Inferior parietal cortex (tissue), 1 donor: ENCODE measurements at regions not wholly inside any gene's neighbourhood (a gene's known extent, or its start where the extent isn't known, plus 50 kb on each side); places are given as distances from the start of the nearest gene placed in this dataset.
A peak's percentile ranks its signal among the peaks of the same experiment; 100 is the strongest.

ENCODE experiments used
- DNase-seq: peaks from one replicate; pipeline ENCODE4 v3.0.0-alpha.2; 2016; ENCODE audit errors: extremely low spot score

DNA sequence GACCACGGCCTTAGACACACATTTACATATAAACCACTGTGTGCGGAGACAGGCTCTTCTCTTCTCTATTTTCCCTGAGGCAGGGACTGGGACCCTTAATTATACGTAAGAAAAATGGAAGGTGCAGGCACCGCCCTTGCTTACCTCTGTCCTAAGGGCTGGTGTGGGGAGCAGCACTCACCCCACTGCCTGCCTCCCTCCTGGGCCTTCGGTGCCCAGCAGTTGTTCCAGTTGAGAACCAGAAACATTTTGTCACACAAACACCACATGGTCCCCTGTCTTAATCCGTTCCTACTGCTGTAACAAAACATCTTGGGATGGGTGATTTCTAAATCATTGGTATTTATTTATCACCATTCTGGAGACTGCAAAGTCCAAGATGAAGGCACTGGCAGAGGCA lies 192.7 kb upstream of the DIO3 start:
- DNase-seq, result no peak

DNA sequence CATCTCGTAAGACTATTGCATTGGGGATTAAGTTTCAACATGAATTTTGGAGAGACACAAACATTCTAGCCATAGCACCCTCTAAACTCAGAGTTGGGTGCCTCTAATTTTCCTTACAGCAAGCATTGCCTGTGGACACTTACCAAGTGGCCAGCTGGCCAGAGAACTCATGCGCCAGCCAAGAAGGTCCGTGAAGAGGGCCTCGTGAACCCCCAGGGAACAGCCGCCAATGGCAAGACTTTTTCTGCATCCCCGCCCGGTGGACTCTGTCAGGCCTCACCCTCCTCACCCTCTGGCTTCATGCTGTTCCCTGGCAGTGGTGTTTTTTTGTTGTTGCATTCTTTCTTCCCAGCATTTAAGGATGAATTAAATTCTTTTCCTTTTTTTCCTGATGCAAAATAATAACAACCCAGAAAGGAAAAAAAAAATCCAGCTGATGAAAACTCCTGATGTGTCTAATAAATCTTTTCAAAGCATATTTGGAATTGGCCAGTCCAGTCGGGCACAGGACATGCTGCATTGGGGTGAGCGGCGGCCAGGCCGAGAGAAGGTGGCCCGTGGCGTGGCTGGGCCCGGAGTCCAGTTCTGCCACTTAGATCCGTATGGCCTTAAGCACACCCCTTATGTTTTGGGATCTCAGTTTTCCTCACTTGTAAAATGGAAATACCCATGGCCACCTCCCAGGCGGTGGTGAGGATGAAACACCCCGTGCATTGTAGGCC lies 191.9 kb upstream of the DIO3 start:
- no peak for DNase-seq

DNA sequence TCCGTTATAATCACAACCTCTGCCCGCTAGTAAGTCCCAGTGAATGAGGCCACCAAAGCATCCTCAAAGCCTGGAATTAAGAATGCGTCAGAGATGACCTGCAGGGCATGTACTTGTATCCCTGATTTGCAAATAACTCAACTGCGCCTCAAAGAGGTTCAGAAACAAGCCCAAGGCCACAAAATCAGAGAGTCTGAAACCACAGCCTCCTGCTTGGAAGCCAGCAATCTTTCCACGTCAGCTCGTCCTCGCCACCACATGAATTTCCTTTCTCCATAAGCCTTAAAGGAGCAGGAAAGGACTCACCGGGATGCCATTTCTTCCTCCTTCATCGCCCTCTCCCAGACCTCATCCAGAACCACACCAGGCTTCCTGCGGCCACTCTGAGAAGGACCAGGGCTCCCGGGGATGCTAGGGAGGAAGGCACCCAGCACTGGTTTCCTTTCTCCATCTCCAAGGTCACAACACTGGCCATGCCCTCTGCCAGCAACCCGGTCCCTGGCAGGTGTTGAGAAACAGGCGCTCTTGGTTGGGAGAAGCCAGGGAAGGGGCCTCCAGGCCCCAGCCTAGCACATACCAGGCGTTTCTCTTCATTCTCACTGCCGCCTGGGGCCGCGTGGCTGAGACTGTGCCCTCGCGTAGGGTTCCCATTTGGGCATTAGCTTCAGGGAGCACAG lies 191.2 kb upstream of the DIO3 start:
- no peak for DNase-seq

DNA sequence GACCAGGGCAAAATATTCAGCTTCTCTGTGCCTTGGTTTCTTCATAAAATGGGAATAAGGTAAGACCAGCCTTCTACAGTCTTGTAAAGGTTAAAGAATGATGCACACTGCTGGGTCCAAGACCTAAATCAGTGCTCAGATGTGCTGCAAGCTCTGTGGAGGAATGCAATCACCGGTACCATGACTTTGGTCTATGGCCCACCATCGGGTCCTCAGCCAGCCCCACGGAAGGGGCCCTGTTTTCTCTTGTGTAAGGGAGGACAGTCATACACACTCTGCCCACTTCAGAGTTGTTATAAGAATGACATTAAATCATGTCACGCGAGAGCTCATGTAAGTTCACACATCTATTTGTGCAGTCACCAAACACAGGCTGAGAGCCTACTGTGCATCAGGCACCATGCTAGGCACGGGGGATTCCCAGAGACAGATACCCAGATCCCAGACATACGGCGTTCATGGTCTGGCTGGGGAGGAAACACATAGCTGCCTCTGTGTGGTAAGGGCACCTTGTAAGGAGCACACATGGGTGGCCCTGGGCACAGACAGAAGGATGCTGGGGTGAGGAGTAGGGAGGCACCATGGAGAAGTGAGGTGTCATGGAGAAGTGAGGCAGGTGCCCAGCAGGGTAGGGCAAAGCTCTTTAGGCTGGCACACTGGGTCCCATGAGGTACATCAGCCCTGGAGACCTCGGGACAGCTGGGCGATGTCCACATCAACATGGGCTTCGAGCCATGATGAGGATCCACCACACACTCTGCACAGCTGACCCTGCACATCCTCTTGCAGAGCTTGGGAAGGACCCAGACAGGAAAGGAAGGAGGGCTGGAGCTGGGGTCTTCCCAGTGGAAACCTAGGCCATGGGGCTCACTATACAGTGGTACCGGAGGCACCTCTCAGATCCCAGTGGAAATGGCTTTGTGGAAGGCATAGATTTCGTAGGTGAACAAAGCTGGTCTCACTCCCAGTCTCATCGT lies 190.4 kb upstream of the DIO3 start:
- DNase-seq, result no peak

DNA sequence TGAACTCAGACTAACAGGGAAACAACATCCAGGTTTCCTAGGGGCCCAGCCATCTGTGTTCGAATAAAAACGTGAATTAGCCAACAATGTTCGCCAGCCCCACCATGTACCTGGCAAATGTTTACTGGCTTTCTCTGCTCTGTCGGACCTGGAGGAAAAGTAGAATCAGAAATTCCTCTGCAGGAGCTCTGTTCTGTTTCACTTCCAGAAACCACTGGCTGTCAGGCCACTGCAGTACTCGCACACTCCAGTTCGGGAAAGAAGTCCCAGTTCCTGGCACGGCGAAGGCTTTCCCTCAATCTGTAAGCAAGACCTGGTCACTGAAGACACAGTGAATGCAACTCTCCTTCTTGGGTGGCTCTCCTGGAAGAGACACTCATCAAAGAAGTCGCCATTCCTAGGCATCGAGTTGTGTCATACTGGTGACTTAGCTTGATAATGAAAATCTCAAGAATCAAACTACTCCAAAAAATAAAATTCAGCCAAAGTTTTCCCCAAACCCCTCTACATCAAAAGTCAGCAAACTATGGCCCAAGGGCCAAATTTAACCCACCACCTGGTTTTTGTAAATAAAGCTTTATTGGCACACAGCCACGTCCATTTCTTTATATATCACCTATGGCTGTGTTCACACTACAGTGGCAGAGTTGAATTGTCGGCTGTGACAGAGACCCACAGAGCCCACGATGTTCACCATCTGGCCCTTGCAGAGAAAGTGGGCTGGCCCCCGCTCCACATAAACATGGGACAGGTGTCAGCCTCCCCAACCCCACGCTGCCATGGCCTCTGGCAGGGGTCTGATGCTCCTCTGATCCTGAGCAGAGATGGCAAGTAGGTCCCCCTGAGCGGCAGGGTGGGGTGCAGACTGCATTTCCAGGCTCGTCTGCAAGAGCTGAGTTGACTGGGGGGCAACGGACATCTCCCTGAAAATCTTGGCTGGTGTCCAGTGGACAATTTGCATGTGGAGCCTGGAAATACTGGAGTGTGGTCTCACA lies 189.2 kb upstream of the DIO3 start:
- no peak for DNase-seq

DNA sequence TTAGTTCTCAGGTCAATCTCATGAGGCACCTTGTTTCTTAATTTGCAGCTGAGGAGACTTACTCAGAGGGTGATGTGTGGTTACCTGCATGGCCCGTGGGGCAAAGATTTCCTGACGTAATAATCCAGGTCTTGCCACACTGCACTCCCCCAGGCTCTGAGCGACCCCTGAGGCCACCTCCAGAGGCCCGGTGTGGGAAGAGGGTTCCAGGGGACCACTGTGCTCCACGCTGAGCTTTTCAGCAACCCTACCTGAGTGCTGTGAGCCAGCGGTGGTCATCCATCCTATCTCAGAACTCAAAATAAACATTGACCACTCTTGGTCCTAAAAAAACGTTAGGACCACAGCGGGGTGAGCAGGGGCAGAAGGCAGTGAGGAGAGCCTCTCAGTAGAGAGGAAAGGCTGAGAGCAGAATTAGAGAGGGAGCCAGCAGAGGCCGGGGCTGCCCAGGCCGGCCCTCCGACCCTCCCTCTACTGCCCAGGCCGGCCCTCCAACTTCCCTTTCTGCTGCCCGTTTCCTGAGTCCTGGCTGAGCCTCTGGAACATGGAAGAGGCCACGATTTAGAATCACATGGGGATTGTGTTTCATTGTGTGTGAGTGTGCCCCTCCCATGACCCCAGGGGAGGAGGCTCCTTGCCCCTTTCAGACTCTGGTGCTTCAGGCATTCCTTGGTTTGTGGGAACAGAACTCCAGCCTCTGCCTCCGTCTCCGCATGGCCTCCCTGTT lies 188.2 kb upstream of the DIO3 start:
- no peak for DNase-seq

DNA sequence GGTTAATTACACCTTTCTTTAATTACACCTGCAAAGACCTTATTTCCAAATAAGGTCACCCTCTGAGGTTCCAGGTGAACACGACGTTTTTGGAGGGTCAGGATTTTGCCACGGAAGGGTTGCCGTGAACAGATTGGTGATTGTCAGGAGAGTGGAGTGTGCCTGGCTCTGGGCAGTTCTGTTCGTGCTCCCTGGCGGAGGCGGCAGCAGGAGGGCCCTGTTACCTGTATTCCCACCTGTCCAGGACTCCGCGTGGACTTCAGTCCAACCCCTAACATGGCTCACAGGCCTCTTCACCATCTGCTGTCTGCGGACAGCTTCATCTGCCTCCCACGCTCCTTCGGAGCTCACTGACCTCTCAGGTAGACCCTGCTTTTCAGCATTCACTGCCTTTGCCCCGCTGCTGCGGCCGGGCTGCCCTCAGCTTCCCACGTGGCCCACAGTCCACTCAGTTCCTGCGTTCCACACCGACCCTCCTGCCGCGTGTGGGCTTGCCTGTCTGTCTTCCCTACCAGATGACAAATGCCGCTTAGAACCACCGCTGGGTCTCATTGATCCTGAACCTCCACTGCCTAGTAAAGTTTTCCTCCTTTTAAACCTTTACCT lies 187.5 kb upstream of the DIO3 start:
- no peak for DNase-seq

DNA sequence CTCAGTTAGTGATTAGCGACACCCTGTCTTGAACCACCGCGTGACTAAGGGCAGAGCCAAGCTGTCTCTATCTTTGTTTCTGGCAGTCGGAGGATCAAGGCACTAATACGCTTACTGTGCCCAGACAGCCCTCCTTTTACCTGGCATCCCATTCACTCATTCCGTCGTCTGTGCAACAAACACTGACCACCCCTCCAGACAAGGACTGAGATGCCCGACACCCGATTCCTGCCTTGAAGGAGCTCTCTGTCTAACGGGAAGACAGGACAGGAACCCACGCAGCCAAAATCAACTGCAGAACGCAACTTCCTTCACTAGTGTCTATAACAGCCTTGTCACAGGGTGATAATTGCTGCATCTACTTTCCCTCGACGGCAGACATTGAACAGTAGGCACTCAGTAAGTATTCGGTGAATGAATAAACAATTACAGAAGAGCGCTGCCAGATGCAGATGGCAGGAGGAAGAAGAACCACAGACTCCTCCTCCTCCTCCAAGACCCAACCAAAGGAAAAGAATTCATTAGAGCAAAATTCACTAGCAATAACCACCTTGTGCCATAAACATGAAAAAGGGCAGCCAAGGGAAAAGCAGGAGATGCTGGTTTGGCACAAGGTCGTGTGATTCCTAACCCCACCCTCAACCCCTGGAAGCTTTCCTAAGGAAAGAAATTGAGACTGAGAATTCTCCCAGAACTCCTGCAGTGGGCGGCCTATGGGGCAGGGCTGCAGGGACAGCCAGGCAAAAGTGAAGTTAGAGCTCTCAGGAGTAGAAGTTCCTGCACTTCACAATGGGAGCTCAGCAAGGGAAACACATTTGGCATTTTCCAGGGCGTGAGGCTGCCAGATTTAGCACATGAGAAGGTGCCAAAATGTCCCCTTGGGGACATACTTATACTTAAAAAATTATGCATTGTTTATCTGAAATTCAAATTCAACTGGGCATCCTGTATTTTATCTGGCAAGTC lies 186.6 kb upstream of the DIO3 start:
- no peak for DNase-seq

DNA sequence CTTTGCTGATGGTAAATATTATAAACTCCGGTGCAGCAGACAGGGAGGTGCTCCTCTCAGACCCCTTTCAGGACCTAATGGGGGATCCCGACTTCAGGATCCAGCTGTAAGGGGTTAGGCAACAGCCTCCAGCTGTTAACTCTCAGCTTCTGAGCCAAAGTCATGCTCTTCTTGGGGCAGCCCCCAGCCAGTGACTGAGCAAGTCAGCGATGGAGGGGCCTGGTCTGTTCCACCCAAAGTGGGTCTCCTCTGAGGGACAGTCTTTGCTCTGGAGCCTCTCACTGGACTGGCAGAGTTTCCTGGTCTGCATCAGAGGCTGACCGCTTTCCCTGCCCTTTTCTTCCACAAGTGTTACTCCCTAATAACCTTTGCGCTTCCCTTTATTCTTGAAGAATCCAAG lies 184.2 kb upstream of the DIO3 start:
- DNase-seq, result no peak

DNA sequence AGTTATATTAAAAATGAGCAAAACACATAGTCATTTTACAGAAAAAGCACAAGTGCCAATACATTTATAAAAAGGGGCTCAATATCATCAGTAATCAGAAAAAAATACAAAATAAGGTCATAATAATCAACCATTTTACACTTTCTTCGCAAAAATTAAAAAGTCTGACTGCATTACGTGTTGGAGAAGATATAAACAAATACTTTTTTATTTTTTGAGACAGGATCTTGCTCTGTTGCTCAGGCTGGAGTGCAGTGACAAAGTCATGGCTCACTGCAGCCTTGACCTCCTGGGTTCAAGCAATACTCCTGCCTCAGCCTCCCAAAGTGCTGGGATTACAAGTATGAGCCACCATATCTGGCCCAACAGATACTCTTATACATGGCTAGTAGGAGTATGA lies 181.5 kb upstream of the DIO3 start:
- no peak for DNase-seq

DNA sequence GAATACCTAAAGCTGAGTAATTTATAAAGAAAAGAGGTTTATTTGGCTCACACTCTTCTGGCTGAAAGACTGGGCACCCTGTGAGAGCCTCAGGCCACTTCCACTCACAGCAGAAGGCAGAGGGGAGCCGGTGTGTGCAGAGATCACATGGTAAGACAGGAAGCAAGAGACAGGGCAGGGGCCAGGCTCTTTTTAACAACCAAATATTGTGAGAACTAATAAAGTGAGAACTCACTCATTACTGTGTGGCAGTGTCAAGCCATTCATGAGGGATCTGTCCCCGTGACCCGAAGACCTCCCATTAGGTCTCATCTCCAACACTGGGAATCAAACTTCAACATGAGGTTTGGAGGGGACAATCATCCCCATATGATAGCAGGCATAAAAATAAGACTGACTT lies 180.8 kb upstream of the DIO3 start:
- no peak for DNase-seq

DNA sequence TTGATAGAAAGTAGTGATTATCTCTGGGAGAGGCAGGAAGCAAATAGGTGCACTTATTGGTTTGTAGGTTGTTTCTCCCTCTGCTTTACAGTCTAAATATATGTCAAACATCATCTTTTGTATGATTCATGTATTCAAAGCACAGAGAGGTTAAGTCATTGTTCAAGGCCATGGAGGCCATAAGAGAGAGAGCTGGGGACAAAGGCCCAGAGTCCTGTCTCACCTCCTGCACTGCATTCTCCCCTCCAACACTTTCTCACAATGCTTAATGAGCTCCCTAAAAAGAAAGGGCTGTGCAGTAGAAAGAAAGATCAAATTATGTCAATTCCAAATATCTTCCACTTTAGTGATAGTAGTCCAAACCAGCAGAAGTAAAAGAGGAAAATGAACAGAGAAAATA lies 180.4 kb upstream of the DIO3 start:
- DNase-seq, result no peak

DNA sequence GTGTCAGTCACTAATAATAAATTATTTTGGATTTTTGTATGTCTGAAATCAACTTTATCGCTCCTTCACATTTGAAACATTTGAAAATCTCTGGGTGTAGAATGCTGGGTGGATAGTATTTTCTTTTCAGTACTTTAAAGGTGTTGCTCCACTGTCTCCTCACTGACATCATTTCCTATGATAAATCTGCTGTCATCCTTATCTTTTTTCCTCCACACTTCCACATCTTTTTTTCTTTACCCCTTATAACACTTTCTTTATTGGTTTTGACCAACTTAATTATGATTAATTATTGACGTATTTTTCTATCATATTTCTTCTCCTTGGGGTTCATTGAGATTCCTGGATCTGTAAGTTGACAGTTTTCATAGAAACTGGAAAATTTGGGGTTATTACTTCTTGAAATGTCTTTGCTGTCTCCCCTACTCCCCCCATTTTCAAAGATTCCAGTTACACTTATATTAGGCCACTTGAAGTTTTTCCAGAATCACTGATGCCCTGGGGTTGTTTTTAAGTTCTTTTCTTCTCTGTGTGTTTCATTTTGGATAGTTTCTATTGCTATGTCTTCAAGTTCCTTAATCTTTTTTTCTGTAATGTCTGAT lies 177.5 kb upstream of the DIO3 start:
- no peak for DNase-seq

DNA sequence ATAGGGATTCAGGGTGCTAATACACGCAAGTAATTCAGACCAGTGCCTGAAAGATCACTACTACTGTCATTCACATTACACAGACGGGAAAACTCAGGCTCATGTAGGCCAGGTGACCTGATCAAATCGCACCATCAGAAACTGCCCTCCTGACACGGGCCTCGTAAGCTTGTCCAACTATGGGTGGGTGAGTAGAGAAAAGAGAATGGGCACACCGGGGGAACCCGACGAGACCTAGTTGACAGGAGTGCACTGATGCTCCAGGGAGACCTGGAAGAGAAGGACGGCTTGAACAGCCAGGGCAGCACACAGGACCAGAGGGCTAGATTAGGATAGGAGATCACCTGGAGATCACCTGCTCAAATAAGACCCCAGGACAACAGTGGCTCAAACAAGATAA lies 166.9 kb upstream of the DIO3 start:
- no peak for DNase-seq

DNA sequence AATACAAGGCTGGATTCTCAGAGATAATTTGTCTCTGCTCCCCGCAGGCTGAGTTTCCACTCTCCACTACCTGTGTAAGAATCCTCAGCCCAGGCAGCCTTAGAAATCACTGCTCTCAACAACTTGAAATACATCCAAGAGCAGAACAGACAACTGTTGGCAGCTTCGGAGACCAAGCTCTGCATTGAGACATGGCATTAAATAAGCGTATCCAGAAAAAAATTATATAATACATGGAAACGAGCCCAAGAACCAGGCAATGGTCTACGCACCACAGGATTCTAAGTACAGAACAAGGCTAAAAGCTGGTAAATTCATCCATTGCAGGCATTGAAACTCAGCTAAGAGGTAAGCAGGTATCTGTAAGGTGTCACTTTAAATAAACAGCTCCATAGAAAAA lies 165.5 kb upstream of the DIO3 start:
- peak; percentile 37 for DNase-seq

DNA sequence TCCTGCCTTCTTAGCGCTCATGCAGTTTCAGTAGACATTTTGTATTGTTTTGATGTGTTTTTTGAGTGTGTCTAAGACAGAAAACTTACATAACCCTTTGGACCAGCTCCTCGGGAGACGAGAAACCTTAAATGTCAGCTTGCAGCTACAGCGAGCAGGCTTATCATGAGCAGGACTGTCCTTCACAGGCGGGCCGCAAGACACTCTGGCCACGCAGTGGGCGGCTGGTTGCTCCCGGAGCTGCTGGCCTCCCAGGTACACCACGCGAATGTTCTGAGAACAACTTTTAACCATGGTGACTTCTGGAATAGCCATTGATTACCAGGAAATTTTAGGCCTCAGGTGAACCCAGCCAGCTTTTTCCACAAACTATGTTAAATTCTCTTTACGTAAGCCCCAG lies 164.1 kb upstream of the DIO3 start:
- no peak for DNase-seq

DNA sequence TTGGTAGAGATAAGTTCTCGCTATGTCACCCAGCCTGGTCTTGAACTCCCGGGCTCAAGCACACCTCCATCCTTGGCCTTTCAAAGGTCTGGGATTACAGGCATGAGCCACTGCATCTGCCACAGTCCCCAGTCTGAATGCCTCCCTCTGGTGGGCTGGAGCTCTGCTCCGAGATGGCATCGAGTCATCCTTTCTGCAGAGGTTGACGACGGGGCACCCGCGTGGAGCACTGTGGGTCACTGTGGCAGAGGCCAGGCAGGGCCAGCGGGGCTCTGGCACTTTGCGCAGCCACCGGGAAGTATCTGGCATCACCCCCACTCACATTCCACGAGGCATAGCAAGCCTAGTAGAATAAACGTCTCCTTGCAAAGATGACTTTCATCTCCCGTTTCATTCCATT lies 163.3 kb upstream of the DIO3 start:
- no peak for DNase-seq

DNA sequence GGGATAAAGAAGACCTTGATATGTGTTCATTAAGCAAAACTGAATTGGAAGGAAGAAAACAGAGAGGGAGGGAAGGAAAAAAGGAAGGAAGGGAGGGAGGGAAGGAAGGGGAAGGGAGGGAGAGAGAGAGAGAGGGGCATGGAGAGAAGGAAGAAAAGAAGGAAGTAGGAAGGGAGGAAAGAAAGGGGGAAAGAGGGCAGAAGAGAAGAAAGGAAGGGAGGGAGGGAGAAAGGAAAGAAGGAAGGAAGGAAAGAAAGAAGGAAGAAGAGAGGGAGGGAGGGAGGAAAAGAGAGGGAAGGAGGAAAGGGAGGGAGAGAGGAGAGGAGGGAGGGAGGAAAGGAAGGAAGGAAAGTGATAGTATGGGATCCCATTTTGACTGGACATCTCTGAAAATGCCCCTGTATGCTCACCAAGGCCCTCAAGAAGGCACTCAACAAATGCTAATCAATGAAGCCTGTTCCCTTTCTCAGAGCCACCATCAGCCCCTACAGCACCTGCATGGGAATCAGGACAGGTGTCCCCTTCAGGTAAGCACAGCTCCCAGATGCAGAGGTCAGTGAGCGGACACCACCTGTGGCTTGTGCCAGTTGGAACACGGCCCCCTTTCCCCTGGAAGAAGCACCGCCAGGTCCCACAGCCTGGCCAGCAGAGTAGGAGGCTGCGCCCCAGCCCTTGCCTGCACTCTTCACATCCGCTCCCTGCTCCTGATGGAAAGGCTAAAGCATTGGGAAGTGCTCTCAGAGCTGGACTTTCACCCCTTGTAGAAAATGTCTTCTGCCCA lies 161.4 kb upstream of the DIO3 start:
- no peak for DNase-seq
